Fibroblast of lung (primary cell): ENCODE measurements at regions not wholly inside any gene's neighbourhood (a gene's known extent, or its start where the extent isn't known, plus 50 kb on each side); places are given as distances from the start of the nearest gene placed in this dataset.

Source experiments
- EZH2 ChIP-seq: IDR thresholded peaks from 2 replicates; pipeline ENCODE4 v1.5.1; 2012; ENCODE audit warnings: low read length, control low read depth, mild to moderate bottlenecking; ENCODE audit errors: missing control alignments
- TF ChIP-seq, protein P1 (sequence below), 2 donors: IDR thresholded peaks in 1 of 2; conservative IDR thresholded peaks in 1 of 2; 1 replicate in 1 of 2; 2 replicates in 1 of 2; pipeline ENCODE4 v1.5.1; 2011 to 2012; ENCODE audit warnings: low read length in 2 of 2, control low read depth in 1 of 2, inconsistent platforms in 1 of 2, low read depth in 1 of 2, mild to moderate bottlenecking in 1 of 2

DNA sequence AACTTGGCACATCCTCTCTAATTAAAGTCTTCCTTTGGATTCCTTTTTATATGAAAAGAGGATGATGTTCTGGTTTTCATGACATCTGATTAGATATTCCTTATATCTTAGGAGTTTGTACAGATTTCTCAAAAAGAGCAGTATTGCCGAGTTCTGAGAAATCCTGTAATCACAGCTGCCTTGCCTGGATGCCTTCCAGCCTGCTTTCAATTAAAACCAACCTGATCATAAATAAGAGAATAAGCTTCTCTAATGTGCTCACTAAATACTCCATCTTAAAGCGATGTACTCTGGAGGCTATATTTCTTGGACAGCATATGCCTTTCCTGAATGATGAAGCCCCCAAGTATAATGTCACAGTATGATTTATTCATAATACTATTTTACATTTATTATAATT, 1203.8 kb upstream of the PIK3C3 start:
- TF ChIP-seq, protein P1, sequence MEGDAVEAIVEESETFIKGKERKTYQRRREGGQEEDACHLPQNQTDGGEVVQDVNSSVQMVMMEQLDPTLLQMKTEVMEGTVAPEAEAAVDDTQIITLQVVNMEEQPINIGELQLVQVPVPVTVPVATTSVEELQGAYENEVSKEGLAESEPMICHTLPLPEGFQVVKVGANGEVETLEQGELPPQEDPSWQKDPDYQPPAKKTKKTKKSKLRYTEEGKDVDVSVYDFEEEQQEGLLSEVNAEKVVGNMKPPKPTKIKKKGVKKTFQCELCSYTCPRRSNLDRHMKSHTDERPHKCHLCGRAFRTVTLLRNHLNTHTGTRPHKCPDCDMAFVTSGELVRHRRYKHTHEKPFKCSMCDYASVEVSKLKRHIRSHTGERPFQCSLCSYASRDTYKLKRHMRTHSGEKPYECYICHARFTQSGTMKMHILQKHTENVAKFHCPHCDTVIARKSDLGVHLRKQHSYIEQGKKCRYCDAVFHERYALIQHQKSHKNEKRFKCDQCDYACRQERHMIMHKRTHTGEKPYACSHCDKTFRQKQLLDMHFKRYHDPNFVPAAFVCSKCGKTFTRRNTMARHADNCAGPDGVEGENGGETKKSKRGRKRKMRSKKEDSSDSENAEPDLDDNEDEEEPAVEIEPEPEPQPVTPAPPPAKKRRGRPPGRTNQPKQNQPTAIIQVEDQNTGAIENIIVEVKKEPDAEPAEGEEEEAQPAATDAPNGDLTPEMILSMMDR (conservative IDR thresholded peaks at IDR 0.05 in 1 of 2, IDR thresholded peaks at IDR 0.05 in 1 of 2; ENCODE audit: low read depth in 1 of 2, low read length in 2 of 2), result no peak
- TF ChIP-seq EZH2, result no peak
